ENCODE measurements at regions not wholly inside any gene's neighbourhood (a gene's known extent, or its start where the extent isn't known, plus 50 kb on each side); places are given as distances from the start of the nearest gene placed in this dataset.

DNA sequence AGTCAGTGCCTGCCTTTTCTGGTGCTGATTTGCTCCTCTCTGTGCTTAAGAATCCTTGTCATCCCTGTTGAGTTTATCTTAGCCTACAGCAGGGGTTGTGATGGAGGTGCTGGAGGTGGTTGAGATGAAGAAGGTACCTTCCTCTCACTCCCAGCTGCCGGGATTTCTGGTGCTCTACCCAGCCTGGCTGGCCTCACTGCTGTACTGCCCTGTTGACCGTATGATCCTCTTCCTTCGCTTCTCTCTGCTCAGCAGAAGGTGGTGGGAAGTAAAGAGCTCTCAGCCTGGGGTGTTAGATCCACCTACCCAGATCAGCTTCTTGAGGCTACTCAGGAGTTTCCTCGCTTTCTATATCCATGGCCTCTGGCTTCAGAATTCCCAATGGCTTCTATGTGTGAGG lies 101.0 kb upstream of the NXT1 start:
- DNase-seq (ENCODE audit: low spot score): no peak
- H3K4me3 ChIP-seq: no peak overlapping the region
- no peaks in the 10 kb centered on the region for H3K27me3 ChIP-seq (replicated peaks; ENCODE audit: insufficient read depth)
- WGBS: 81% methylated on average over 4 of the region's 4 CpGs
- H3K27ac ChIP-seq: no peak overlapping the region
- no peak for TF ChIP-seq POLR2AphosphoS5 (IDR thresholded peaks at IDR 0.05)
- TF ChIP-seq POLR2A (IDR thresholded peaks at IDR 0.05): no peak
- TF ChIP-seq, protein P1, sequence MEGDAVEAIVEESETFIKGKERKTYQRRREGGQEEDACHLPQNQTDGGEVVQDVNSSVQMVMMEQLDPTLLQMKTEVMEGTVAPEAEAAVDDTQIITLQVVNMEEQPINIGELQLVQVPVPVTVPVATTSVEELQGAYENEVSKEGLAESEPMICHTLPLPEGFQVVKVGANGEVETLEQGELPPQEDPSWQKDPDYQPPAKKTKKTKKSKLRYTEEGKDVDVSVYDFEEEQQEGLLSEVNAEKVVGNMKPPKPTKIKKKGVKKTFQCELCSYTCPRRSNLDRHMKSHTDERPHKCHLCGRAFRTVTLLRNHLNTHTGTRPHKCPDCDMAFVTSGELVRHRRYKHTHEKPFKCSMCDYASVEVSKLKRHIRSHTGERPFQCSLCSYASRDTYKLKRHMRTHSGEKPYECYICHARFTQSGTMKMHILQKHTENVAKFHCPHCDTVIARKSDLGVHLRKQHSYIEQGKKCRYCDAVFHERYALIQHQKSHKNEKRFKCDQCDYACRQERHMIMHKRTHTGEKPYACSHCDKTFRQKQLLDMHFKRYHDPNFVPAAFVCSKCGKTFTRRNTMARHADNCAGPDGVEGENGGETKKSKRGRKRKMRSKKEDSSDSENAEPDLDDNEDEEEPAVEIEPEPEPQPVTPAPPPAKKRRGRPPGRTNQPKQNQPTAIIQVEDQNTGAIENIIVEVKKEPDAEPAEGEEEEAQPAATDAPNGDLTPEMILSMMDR (IDR thresholded peaks at IDR 0.05): no peak
- intact Hi-C loops (cut with DNase I): no loop called here
- no peaks in the 10 kb centered on the region for H3K36me3 ChIP-seq
- H3K9me3 ChIP-seq: no peaks in the 10 kb centered on the region
- H3K4me1 ChIP-seq (replicated peaks): no peaks in the 10 kb centered on the region

DNA sequence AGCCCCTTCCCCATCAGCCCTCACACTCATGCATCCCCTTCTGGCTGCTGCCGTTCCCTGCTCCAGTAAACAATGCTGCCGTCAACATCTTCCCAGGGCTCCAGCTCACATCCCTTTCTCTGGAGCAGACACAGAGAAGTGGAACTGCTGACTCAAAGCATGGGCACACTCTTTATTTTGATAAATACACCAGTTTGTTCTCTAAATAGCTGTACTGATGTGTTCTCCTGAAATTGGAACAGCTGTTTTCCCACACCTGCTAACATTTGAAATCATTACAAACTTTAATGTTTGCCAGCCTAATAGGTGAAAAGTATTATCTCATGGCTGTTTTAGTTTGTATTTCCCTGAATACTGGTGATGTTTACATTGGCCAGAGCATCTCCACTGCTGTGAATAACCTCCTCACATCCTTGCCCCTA lies 102.1 kb upstream of the NXT1 start:
- TF ChIP-seq POLR2AphosphoS5 (IDR thresholded peaks at IDR 0.05): no peak
- no peak for TF ChIP-seq POLR2A (IDR thresholded peaks at IDR 0.05)
- TF ChIP-seq, protein P1 (IDR thresholded peaks at IDR 0.05): no peak
- DNase-seq (ENCODE audit: low spot score): no peak
- no peak overlapping the region for H3K27ac ChIP-seq
- H3K27me3 ChIP-seq (replicated peaks; ENCODE audit: insufficient read depth): no peaks in the 10 kb centered on the region
- no peak overlapping the region for H3K4me3 ChIP-seq
- intact Hi-C loops (cut with DNase I): no loop called here
- WGBS: 31% methylated on average over 2 of the region's 2 CpGs
- H3K36me3 ChIP-seq: no peaks in the 10 kb centered on the region
- H3K9me3 ChIP-seq: no peaks in the 10 kb centered on the region
- no peaks in the 10 kb centered on the region for H3K4me1 ChIP-seq (replicated peaks)

DNA sequence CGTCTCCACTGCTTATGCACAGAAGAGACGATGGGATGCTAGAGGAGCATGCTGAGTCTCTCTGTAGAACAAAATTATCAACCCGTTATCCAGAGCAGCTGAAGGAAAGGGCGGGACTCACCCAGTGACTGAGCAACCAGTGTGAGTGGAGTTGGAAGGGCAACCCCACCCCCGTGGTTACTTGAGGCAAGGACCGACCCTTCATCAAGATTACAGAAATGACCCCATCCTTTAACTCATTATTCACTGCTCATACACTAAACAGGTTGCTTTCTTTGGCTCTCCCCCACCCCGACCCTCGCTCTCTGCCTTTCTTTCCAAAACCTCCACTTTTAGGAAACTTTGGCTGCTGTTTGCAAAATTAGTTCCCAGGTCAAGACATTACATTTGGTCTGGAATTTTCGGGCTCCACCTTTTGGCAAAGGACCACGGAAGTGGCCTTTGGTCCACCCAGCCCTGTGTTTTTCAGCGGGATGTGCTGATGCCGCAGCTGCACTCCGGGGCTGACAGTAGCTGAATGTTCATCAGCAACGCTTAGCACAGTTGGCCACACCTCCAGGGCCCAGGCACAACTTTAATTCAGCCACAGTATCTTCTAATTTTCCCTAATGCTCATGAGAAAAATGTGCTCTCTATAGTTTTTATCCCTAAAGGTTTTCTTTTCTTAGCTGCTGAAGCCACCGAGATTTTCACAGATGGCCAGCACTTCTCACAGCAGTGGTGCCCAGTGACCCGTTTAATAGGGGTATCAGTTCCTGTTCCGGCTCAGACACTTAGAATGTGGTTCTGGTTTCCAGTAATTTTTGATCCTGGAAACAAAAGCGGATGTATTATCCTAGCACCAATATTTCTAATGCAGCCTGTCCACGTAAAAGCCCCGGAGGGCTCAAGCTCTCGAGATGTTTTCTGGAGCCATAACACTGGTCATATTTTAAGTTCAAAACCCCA lies 103.6 kb upstream of the NXT1 start:
- no peak for DNase-seq (ENCODE audit: low spot score)
- H3K27ac ChIP-seq: no peak overlapping the region
- 76% methylated on average over 21 of the region's 21 CpGs for WGBS
- no peaks in the 10 kb centered on the region for H3K9me3 ChIP-seq
- H3K36me3 ChIP-seq: no peaks in the 10 kb centered on the region
- H3K4me3 ChIP-seq: no peak overlapping the region
- no peaks in the 10 kb centered on the region for H3K4me1 ChIP-seq (replicated peaks)
- no peak for TF ChIP-seq POLR2AphosphoS5 (IDR thresholded peaks at IDR 0.05)
- TF ChIP-seq, protein P1 (IDR thresholded peaks at IDR 0.05): no peak
- no peak for TF ChIP-seq POLR2A (IDR thresholded peaks at IDR 0.05)
- intact Hi-C loops (cut with DNase I): no loop called here
- no peaks in the 10 kb centered on the region for H3K27me3 ChIP-seq (replicated peaks; ENCODE audit: insufficient read depth)

DNA sequence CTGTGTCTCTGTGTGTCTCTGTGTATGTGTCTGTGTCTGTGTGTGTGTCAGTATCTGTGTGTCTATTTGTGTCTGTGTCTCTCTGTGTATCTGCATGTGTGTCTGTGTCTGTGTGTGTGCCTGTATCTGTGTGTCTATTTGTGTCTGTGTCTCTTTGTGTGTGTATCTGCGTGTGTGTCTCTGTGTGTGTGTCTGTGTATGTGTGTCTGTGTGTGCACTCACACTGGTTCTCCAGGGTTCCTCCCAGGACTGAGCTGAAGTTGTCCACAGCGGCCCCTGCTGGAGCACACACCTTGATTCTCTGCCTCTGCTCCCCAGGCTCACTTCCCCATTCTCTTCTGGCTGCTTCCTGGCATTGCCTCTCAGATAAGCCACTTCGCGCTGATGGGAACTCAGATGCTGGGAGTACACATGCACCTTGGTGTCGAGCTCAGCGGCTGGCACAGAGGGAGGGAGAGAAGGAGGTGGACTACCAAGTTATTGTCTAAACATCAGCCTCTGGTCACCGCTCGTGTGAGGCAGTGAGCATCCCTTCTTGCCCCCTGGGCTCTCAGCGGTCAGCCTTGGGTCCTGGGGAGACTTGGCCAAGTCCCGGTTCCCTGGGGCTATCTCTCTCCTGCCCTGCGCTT lies 104.9 kb upstream of the NXT1 start:
- peak; percentile 32 for DNase-seq (ENCODE audit: low spot score)
- intact Hi-C loops (cut with DNase I): no loop called here

More for the DNA sequence above, 104.9 kb upstream of the NXT1 start:
- H3K4me3 ChIP-seq: no peak overlapping the region
- no peak for TF ChIP-seq POLR2AphosphoS5 (IDR thresholded peaks at IDR 0.05)
- TF ChIP-seq, protein P1 (IDR thresholded peaks at IDR 0.05): peak in 2 of 4 experiments; percentile 31 to 52
- TF ChIP-seq POLR2A (IDR thresholded peaks at IDR 0.05): no peak
- WGBS: 54% methylated on average over 11 of the region's 11 CpGs
- no peak overlapping the region for H3K27ac ChIP-seq
- H3K27me3 ChIP-seq (replicated peaks; ENCODE audit: insufficient read depth): no peaks in the 10 kb centered on the region
- no peaks in the 10 kb centered on the region for H3K4me1 ChIP-seq (replicated peaks)
- H3K9me3 ChIP-seq: no peaks in the 10 kb centered on the region
- no peaks in the 10 kb centered on the region for H3K36me3 ChIP-seq
